Fibroblast of lung (primary cell): ENCODE measurements at regions not wholly inside any gene's neighbourhood (a gene's known extent, or its start where the extent isn't known, plus 50 kb on each side); places are given as distances from the start of the nearest gene placed in this dataset.
"Not testable (repeated sequence)": the region's sequence is repeated elsewhere in the genome, so short reads cannot be mapped to it uniquely, and the experiment has no call there.

Experiments used
- DNase-seq, 2 donors: peaks; one replicate each; pipeline versions ENCODE4 v3.0.0 to v3.0.0-alpha.2; 2010; ENCODE audit warnings: low read depth in 2 of 2
- H2AFZ ChIP-seq: 2 replicates; pipeline ENCODE4 v1.5.1; 2012; ENCODE audit warnings: low read length, control low read depth, inconsistent platforms
- H3K27ac ChIP-seq: 2 replicates; pipeline ENCODE4 v1.5.1; 2011; ENCODE audit warnings: low read length, control low read depth; ENCODE audit not compliant: insufficient read depth
- H3K27me3 ChIP-seq: 2 replicates; pipeline ENCODE4 v1.5.1; 2011; ENCODE audit warnings: mild to moderate bottlenecking, low read length; ENCODE audit not compliant: control insufficient read depth, insufficient read depth
- H3K36me3 ChIP-seq: 2 replicates; pipeline ENCODE4 v1.5.1; 2011; ENCODE audit warnings: low read length; ENCODE audit not compliant: control insufficient read depth, insufficient read depth
- H3K4me1 ChIP-seq: 2 replicates; pipeline ENCODE4 v1.5.1; 2011; ENCODE audit warnings: low read length; ENCODE audit not compliant: control insufficient read depth, insufficient read depth; ENCODE audit errors: extremely low read depth
- H3K4me2 ChIP-seq: 2 replicates; pipeline ENCODE4 v1.5.1; 2011; ENCODE audit warnings: low read length, control low read depth; ENCODE audit not compliant: insufficient read depth; ENCODE audit errors: extremely low read depth
- H3K4me3 ChIP-seq, 4 experiments: fragments of 200-600 bp in 1 of 4; sonication (generic) in 1 of 4; replicated peaks in 1 of 4; 2 replicates each; pipeline ENCODE4 v1.5.1; 2011 to 2016; ENCODE audit warnings: low read length in 4 of 4, low read depth in 3 of 4, mild to moderate bottlenecking in 3 of 4, control low read depth in 2 of 4, inconsistent platforms in 1 of 4, mixed read lengths in 1 of 4; ENCODE audit not compliant: insufficient read depth in 1 of 4; ENCODE audit errors: control extremely low read depth in 1 of 4
- H3K79me2 ChIP-seq: 2 replicates; pipeline ENCODE4 v1.5.1; 2012; ENCODE audit warnings: mild to moderate bottlenecking, low read length, inconsistent platforms; ENCODE audit not compliant: control insufficient read depth, insufficient read depth
- H3K9ac ChIP-seq: 2 replicates; pipeline ENCODE4 v1.5.1; 2011; ENCODE audit warnings: mild to moderate bottlenecking, low read length, control low read depth; ENCODE audit not compliant: insufficient read depth
- H3K9me3 ChIP-seq: 2 replicates; pipeline ENCODE4 v1.5.1; 2012; ENCODE audit warnings: low read depth, low read length; ENCODE audit not compliant: control insufficient read depth, insufficient read depth
- H4K20me1 ChIP-seq: 2 replicates; pipeline ENCODE4 v1.5.1; 2011; ENCODE audit warnings: low read length; ENCODE audit not compliant: control insufficient read depth, insufficient read depth; ENCODE audit errors: extremely low read depth
- EZH2 ChIP-seq: IDR thresholded peaks from 2 replicates; pipeline ENCODE4 v1.5.1; 2012; ENCODE audit warnings: low read length, control low read depth, mild to moderate bottlenecking; ENCODE audit errors: missing control alignments
- TF ChIP-seq, protein P1 (sequence below), 2 donors: IDR thresholded peaks in 1 of 2; conservative IDR thresholded peaks in 1 of 2; 1 replicate in 1 of 2; 2 replicates in 1 of 2; pipeline ENCODE4 v1.5.1; 2011 to 2012; ENCODE audit warnings: low read length in 2 of 2, control low read depth in 1 of 2, inconsistent platforms in 1 of 2, low read depth in 1 of 2, mild to moderate bottlenecking in 1 of 2

DNA sequence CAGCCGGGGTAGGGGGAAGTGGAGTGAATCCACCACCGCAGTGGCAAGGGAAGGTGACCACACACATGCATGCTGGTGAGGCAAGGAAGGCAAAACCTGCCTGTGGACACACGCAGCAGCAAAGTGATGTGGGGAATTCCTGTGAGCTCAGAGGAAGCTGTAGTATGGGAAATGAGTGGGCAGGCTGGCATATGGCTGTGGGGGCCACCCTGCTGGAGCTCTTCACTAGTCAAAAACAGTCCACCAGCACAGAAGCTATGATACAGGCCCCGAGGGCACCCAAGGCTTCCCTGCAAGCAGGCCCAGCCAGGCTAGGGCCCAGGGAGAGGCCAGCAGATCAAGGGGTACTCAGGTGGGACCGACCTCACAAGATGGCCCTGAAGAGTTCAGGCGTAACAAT, 239.1 kb downstream of the CHM start:
- Histone ChIP-seq H3K4me1 (no peaks in the 10 kb centered on the region), H3K27me3 (no peaks in the 10 kb centered on the region)

DNA sequence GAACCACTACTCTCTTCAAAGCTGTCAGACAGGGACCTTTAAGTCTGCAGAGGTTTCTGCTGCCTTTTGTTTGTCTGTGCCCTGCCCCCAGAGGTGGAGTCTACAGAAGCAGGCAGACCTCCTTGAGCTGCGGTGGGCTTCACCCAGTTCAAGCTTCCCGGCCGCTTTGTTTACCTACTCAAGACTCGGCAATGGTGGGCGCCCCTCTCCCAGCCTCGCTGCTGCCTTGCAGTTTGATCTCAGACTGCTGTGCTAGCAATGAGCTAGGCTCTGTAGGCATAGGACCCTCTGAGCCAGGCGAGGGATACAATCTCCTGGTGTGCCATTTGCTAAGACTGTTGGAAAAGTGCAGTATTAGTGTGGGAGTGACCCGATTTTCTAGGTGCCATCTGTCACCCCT, 275.0 kb downstream of the CHM start:
- H2AFZ ChIP-seq, H3K9ac ChIP-seq, H3K4me1 ChIP-seq, H3K27me3 ChIP-seq, H3K27ac ChIP-seq, H3K36me3 ChIP-seq, H3K4me3 ChIP-seq, H3K9me3 ChIP-seq, H4K20me1 ChIP-seq, H3K79me2 ChIP-seq, H3K4me2 ChIP-seq, DNase-seq: not testable (repeated sequence)

More for the DNA sequence above, 239.1 kb downstream of the CHM start:
- DNase-seq, result no peak
- Histone ChIP-seq H3K9ac (no peak overlapping the region), H4K20me1 (no peaks in the 10 kb centered on the region), H3K4me3 (no peak overlapping the region), H3K79me2 (no peaks in the 10 kb centered on the region), H3K36me3 (no peaks in the 10 kb centered on the region), H3K9me3 (no peaks in the 10 kb centered on the region), H2AFZ (no peak overlapping the region), H3K4me2 (no peak overlapping the region), H3K27ac (no peak overlapping the region)
- TF ChIP-seq, protein P1, sequence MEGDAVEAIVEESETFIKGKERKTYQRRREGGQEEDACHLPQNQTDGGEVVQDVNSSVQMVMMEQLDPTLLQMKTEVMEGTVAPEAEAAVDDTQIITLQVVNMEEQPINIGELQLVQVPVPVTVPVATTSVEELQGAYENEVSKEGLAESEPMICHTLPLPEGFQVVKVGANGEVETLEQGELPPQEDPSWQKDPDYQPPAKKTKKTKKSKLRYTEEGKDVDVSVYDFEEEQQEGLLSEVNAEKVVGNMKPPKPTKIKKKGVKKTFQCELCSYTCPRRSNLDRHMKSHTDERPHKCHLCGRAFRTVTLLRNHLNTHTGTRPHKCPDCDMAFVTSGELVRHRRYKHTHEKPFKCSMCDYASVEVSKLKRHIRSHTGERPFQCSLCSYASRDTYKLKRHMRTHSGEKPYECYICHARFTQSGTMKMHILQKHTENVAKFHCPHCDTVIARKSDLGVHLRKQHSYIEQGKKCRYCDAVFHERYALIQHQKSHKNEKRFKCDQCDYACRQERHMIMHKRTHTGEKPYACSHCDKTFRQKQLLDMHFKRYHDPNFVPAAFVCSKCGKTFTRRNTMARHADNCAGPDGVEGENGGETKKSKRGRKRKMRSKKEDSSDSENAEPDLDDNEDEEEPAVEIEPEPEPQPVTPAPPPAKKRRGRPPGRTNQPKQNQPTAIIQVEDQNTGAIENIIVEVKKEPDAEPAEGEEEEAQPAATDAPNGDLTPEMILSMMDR (conservative IDR thresholded peaks at IDR 0.05 in 1 of 2, IDR thresholded peaks at IDR 0.05 in 1 of 2; ENCODE audit: low read depth in 1 of 2, low read length in 2 of 2), result no peak
- no peak for TF ChIP-seq EZH2

DNA sequence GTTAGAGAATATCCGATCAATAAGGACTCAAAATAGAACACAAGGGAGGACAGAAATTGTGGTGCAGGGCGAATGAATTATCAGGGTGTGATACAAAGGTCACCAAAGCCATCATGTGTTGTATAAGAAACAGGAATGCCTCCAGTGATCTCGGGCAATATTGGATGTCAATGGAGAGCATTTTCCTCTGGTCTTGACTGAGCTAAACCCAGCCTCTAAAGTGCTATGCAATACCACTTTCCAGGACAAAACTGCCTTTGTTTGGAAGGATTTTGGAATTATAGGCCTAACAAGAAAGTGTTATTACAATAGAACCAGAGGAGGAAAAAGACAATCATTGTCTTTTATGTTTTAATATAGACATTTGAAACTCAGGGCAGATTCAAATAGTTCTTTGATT, 281.7 kb downstream of the CHM start:
- Histone ChIP-seq H3K9ac (no peak overlapping the region), H2AFZ (no peak overlapping the region), H3K4me2 (no peak overlapping the region), H3K4me1 (no peaks in the 10 kb centered on the region), H3K9me3 (no peaks in the 10 kb centered on the region), H3K79me2 (no peaks in the 10 kb centered on the region), H3K27me3 (no peaks in the 10 kb centered on the region), H3K36me3 (no peaks in the 10 kb centered on the region), H4K20me1 (no peaks in the 10 kb centered on the region), H3K27ac (no peak overlapping the region), H3K4me3 (no peak overlapping the region)
- TF ChIP-seq EZH2, result no peak
- TF ChIP-seq, protein P1 (conservative IDR thresholded peaks at IDR 0.05 in 1 of 2, IDR thresholded peaks at IDR 0.05 in 1 of 2; ENCODE audit: low read depth in 1 of 2, low read length in 2 of 2), result no peak
- no peak for DNase-seq

- H3K4me3 ChIP-seq, H4K20me1 ChIP-seq, H3K9me3 ChIP-seq, H3K79me2 ChIP-seq, H3K27me3 ChIP-seq, H3K27ac ChIP-seq, H3K4me1 ChIP-seq, H3K4me2 ChIP-seq, H3K9ac ChIP-seq, H3K36me3 ChIP-seq, DNase-seq, H2AFZ ChIP-seq: not testable (repeated sequence)
Measured at GRCh38 chrX:85723025-85723424, 324.3 kb downstream of the CHM start.

DNA sequence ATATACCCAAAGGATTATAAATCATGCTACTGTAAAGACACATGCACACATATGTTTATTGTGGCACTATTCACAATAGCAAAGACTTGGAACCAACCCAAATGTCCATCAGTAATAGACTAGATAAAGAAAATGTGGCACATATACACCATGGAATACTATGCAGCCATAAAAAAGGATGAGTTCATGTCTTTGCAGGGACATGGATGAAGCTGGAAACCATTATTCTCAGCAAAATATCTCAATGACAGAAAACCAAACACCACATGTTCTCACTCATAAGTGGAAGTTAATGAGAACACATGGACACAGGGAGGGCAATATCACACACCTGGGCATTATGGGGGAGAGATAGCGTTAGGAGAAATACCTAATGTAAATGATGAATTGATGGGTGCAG, 323.8 kb upstream of the POF1B start:
- H3K4me3 ChIP-seq, H3K79me2 ChIP-seq, H3K4me2 ChIP-seq, H3K9me3 ChIP-seq, H3K4me1 ChIP-seq, DNase-seq, H3K9ac ChIP-seq, H3K27ac ChIP-seq, H4K20me1 ChIP-seq, H3K27me3 ChIP-seq, H3K36me3 ChIP-seq, H2AFZ ChIP-seq: not testable (repeated sequence)
